ENCODE measurements at regions not wholly inside any gene's neighbourhood (a gene's known extent, or its start where the extent isn't known, plus 50 kb on each side); places are given as distances from the start of the nearest gene placed in this dataset.

GRCh38 chr11:43116071-43116470 is 195.7 kb upstream of the API5 start:
- no peak for TF ChIP-seq POLR2A (IDR thresholded peaks at IDR 0.05)
- no peak for TF ChIP-seq POLR2AphosphoS5 (IDR thresholded peaks at IDR 0.05)
- TF ChIP-seq EP300 (IDR thresholded peaks at IDR 0.05): no peak
- TF ChIP-seq CTCF (IDR thresholded peaks at IDR 0.05): no peak
- Histone ChIP-seq H3K4me3 (no peak overlapping the region), H3K27me3 (no peaks in the 10 kb centered on the region), H3K36me3 (no peaks in the 10 kb centered on the region), H3K9me3 (no peaks in the 10 kb centered on the region), H3K27ac (no peak overlapping the region), H3K4me1 (no peaks in the 10 kb centered on the region)
- DNase-seq (ENCODE audit: low spot score in 2 of 2): no peak
- 61% methylated on average over 1 of the region's 1 CpG for WGBS

DNA sequence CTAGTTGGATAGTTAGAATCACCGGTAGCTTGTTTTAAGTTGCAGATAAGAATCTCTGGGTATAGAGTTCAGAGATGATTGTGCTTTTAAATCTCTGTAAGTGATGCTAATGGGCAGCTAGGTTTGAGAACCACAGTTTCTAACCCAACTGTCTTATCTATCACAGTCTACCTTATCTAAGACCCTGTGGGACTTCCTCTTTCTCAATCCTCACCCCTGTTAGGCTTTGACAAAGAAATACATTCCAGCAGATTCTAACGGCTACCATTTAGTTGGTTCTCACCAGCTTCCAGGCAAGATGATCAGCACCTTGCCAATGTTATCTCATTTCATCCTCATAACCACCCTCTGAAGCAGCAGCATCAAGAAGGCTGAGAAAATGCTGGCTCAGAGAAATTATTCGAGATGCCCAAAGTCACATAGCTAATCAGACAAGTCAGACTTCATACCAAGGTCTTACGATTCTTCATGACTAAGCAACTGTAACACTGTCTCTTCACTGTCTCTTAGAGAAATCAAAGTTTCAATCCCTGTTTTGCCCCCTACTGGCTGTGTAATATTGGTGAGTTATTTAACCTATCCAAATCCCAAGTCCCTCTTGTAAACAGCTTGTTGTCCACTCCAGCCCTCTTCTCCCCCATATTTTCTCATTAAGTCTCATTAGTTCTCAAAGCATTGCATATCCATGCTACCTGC is 192.4 kb upstream of the API5 start:
- H3K9me3 ChIP-seq: no peaks in the 10 kb centered on the region
- 64% methylated on average over 4 of the region's 4 CpGs for WGBS
- no peaks in the 10 kb centered on the region for H3K27me3 ChIP-seq
- H3K27ac ChIP-seq: no peak overlapping the region
- DNase-seq (ENCODE audit: low spot score in 2 of 2): no peak
- H3K36me3 ChIP-seq: no peaks in the 10 kb centered on the region
- TF ChIP-seq EP300 (IDR thresholded peaks at IDR 0.05): no peak
- TF ChIP-seq POLR2AphosphoS5 (IDR thresholded peaks at IDR 0.05): no peak
- no peak for TF ChIP-seq CTCF (IDR thresholded peaks at IDR 0.05)
- no peak for TF ChIP-seq POLR2A (IDR thresholded peaks at IDR 0.05)
- H3K4me1 ChIP-seq: no peaks in the 10 kb centered on the region
- H3K4me3 ChIP-seq: no peak overlapping the region

GRCh38 chr11:43122546-43122945 is 189.2 kb upstream of the API5 start:
- Histone ChIP-seq H3K9me3 (no peaks in the 10 kb centered on the region), H3K27ac (no peak overlapping the region), H3K4me1 (no peaks in the 10 kb centered on the region), H3K4me3 (no peak overlapping the region), H3K36me3 (no peaks in the 10 kb centered on the region), H3K27me3 (no peaks in the 10 kb centered on the region)
- 87% methylated on average over 3 of the region's 3 CpGs for WGBS
- TF ChIP-seq POLR2A (IDR thresholded peaks at IDR 0.05) (no peak), EP300 (IDR thresholded peaks at IDR 0.05) (no peak), POLR2AphosphoS5 (IDR thresholded peaks at IDR 0.05) (no peak), CTCF (IDR thresholded peaks at IDR 0.05) (no peak)
- DNase-seq (ENCODE audit: low spot score in 2 of 2): no peak

DNA sequence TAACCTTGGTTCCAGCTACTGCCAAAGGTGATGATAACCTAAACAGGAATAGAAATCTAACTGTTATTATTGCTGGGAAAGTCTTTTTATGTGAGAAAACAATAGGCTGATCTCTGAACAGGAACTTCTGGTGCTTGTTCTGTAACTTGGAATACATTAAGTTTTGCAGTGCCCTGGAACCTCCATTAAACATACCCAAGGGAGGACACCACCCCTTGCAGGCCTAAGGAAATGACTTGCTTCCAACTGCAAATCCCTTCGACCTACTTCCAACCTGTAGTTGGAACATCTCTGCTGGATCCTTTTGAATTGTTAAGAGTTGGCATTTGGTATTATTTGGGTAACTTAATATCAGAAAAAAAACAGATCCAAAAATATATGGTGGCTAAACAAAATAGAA is 188.4 kb upstream of the API5 start:
- Histone ChIP-seq H3K4me1 (no peaks in the 10 kb centered on the region), H3K9me3 (no peaks in the 10 kb centered on the region), H3K4me3 (no peak overlapping the region), H3K27ac (no peak overlapping the region), H3K36me3 (no peaks in the 10 kb centered on the region), H3K27me3 (no peaks in the 10 kb centered on the region)
- WGBS: 50% methylated on average over 1 of the region's 1 CpG
- TF ChIP-seq CTCF (IDR thresholded peaks at IDR 0.05): no peak
- no peak for TF ChIP-seq POLR2A (IDR thresholded peaks at IDR 0.05)
- TF ChIP-seq EP300 (IDR thresholded peaks at IDR 0.05): no peak
- TF ChIP-seq POLR2AphosphoS5 (IDR thresholded peaks at IDR 0.05): no peak
- DNase-seq (ENCODE audit: low spot score in 2 of 2): no peak

DNA sequence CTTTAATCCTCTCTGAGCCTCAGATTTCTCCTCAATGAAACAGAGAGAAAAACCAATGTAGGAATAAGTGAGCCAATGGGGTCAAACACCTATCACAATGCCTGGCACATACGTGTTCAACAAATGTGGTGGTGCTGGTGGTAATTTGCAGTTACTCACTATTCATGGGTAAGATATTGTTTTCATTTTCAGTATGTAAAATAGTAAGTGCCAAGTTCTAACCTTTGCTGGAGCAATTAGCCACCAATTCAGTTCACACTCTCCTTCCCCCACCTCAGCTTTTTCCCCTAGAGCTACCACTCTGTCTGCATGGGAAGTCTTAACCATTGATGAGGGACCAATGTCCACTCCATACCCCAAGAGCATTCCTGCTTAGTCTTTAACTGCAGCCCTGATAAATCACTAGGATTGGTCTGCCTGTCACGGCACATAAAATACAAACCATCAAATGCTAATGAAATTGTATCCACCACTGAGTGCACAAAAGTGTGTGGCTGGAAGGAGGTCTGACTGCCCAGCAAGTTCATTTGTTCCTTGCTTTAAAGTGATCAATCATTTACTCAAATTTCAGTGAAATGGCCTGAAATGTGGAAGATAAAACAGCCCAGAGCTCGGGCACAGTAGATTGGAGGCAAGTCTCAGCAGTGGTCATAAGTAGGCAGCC is 187.4 kb upstream of the API5 start:
- no peak for DNase-seq (ENCODE audit: low spot score in 2 of 2)
- WGBS: 84% methylated on average over 3 of the region's 3 CpGs
- no peaks in the 10 kb centered on the region for H3K27me3 ChIP-seq

More for the DNA sequence above, 187.4 kb upstream of the API5 start:
- Histone ChIP-seq H3K4me1 (no peaks in the 10 kb centered on the region), H3K27ac (no peak overlapping the region), H3K9me3 (no peaks in the 10 kb centered on the region), H3K36me3 (no peaks in the 10 kb centered on the region), H3K4me3 (no peak overlapping the region)
- TF ChIP-seq CTCF (IDR thresholded peaks at IDR 0.05) (no peak), POLR2AphosphoS5 (IDR thresholded peaks at IDR 0.05) (no peak), EP300 (IDR thresholded peaks at IDR 0.05) (no peak), POLR2A (IDR thresholded peaks at IDR 0.05) (no peak)

Measured in suprapubic skin (tissue), 4 donors.